Lower leg skin (tissue), 3 donors: ENCODE measurements at regions not wholly inside any gene's neighbourhood (a gene's known extent, or its start where the extent isn't known, plus 50 kb on each side); places are given as distances from the start of the nearest gene placed in this dataset.
"Not testable (repeated sequence)": the region's sequence is repeated elsewhere in the genome, so short reads cannot be mapped to it uniquely, and the experiment has no call there.

Experiments used
- POLR2A ChIP-seq, 2 donors: fragments of 450-650 bp; IDR thresholded peaks; one replicate each; pipeline ENCODE4 v1.6.1; 2016 to 2017; ENCODE audit warnings: antibody characterized with exemption in 2 of 2, mild to moderate bottlenecking in 1 of 2, moderate library complexity in 1 of 2
- TF ChIP-seq, protein P1 (sequence below), 3 donors: fragments of 450-650 bp; IDR thresholded peaks; one replicate each; pipeline ENCODE4 v1.5.1; 2016; ENCODE audit warnings: antibody characterized with exemption in 3 of 3, mild to moderate bottlenecking in 3 of 3, moderate library complexity in 2 of 3

GRCh38 chr15:69684823-69685222 is 232.2 kb downstream of the RPLP1 start:
- TF ChIP-seq, protein P1, sequence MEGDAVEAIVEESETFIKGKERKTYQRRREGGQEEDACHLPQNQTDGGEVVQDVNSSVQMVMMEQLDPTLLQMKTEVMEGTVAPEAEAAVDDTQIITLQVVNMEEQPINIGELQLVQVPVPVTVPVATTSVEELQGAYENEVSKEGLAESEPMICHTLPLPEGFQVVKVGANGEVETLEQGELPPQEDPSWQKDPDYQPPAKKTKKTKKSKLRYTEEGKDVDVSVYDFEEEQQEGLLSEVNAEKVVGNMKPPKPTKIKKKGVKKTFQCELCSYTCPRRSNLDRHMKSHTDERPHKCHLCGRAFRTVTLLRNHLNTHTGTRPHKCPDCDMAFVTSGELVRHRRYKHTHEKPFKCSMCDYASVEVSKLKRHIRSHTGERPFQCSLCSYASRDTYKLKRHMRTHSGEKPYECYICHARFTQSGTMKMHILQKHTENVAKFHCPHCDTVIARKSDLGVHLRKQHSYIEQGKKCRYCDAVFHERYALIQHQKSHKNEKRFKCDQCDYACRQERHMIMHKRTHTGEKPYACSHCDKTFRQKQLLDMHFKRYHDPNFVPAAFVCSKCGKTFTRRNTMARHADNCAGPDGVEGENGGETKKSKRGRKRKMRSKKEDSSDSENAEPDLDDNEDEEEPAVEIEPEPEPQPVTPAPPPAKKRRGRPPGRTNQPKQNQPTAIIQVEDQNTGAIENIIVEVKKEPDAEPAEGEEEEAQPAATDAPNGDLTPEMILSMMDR (IDR thresholded peaks at IDR 0.05) = not testable (repeated sequence)
- not testable (repeated sequence) for TF ChIP-seq POLR2A (IDR thresholded peaks at IDR 0.05)
